ENCODE measurements at regions not wholly inside any gene's neighbourhood (a gene's known extent, or its start where the extent isn't known, plus 50 kb on each side); places are given as distances from the start of the nearest gene placed in this dataset.

- no TSS peak for BruUV-seq (replicated peaks)
- TF ChIP-seq SMC3 (IDR thresholded peaks at IDR 0.05; ENCODE audit: low read depth, low read length) = no peak
- TF ChIP-seq CEBPB (IDR thresholded peaks at IDR 0.05; ENCODE audit: low read depth, low read length) = no peak
- no peak for TF ChIP-seq RAD21 (IDR thresholded peaks at IDR 0.05; ENCODE audit: low read length)
- TF ChIP-seq MAFK (IDR thresholded peaks at IDR 0.05; ENCODE audit: low read depth, low read length) = no peak
- CTCF ChIA-PET = no interaction called here
Measured at GRCh38 chr6:163843218-163843617, 428.7 kb downstream of the QKI start.

More at GRCh38 chr6:163843218-163843617, 428.7 kb downstream of the QKI start:
- Histone ChIP-seq H3K4me3 (ENCODE audit: insufficient read depth, low read depth, low read length) (no peak overlapping the region), H3K14ac (replicated peaks; ENCODE audit: low read depth, low read length) (no peak overlapping the region), H3K27me3 (ENCODE audit: control insufficient read depth, insufficient read depth, low read length) (no peaks in the 10 kb centered on the region), H3K79me1 (ENCODE audit: low read depth in 1 of 2, low read length in 2 of 2) (no peaks in the 10 kb centered on the region), H3K9ac (ENCODE audit: low read depth, low read length) (no peak overlapping the region), H4K91ac (ENCODE audit: insufficient read depth, low read depth, low read length) (no peak overlapping the region), H3K9me3 (ENCODE audit: control insufficient read depth, insufficient read depth, low read length) (no peaks in the 10 kb centered on the region), H3K56ac (ENCODE audit: extremely low read depth, insufficient read depth, low read length) (no peak overlapping the region), H3K9me1 (ENCODE audit: insufficient read depth, low read length) (no peaks in the 10 kb centered on the region), H4K8ac (ENCODE audit: low read depth in 2 of 2, low read length in 2 of 2) (no peak overlapping the region), H2BK5ac (ENCODE audit: low read depth, low read length, poor library complexity, severe bottlenecking) (no peak overlapping the region), H2AFZ (replicated peaks; ENCODE audit: low read length, poor library complexity) (no peak overlapping the region), H2AK5ac (ENCODE audit: low read depth, low read length) (no peak overlapping the region), H2BK120ac (ENCODE audit: low read depth, low read length) (no peak overlapping the region), H3K4ac (ENCODE audit: low read depth, low read length) (no peak overlapping the region), H4K20me1 (ENCODE audit: insufficient read depth, low read length) (no peaks in the 10 kb centered on the region), H2BK20ac (ENCODE audit: low read depth, low read length) (no peak overlapping the region), H2AK9ac (replicated peaks; ENCODE audit: low read depth, low read length, poor library complexity) (no peak overlapping the region), H3K18ac (ENCODE audit: low read depth, low read length) (no peak overlapping the region), H3K36me3 (ENCODE audit: control insufficient read depth, insufficient read depth, low read length) (no peaks in the 10 kb centered on the region), H3K4me1 (ENCODE audit: control insufficient read depth, insufficient read depth, low read length) (no peaks in the 10 kb centered on the region), H3K4me2 (ENCODE audit: low read depth, low read length) (no peak overlapping the region), H4K5ac (ENCODE audit: low read depth, low read length) (no peak overlapping the region), H3K27ac (ENCODE audit: insufficient read depth, low read length) (no peak overlapping the region), H2BK15ac (ENCODE audit: low read depth, low read length) (no peak overlapping the region), H3K23ac (ENCODE audit: low read depth, low read length) (no peak overlapping the region)
- no CpG with 5 or more reads among the region's 3 CpGs for WGBS, 2 experiments (ENCODE audit: extremely low coverage in 2 of 2, insufficient read length in 1 of 2)
- dilution Hi-C loops (cut with HindIII; ENCODE audit: low sequenced_read_pairs, unreplicated experiment) = no loop called here
- DNase-seq = no peak
- intact Hi-C loops (cut with micrococcal nuclease) = no loop called here
- POLR2A ChIA-PET (ENCODE audit: unreplicated experiment) = no interaction called here
- no peak for ATAC-seq (ENCODE audit: low read depth)
- in situ Hi-C loops (cut with MboI; ENCODE audit: low sequenced_read_pairs) = no loop called here

Measured in IMR-90 (cell line).